ENCODE measurements at regions not wholly inside any gene's neighbourhood (a gene's known extent, or its start where the extent isn't known, plus 50 kb on each side); places are given as distances from the start of the nearest gene placed in this dataset.

DNA sequence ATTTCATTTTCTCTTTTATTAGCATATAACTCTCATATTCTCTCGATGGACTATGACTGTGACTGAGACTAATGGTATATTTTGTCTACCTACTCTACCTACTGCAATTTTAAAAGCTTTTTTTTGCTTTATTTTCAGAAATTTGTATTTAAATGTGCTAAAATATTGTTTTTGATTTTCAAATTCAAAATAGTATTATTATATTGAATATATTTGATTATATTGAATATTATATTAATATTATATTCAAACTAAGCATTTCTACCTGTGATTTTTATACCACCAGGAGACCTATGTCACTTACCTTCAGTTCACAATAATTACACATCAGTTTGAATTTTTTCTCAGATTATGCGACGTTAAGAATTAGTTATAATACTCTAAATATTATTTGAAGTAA is 700.5 kb upstream of the RGMB start:
- no peaks in the 10 kb centered on the region for H3K36me3 ChIP-seq
- no peaks in the 10 kb centered on the region for H3K27me3 ChIP-seq (ENCODE audit: low read depth)
- ATAC-seq (no peak), DNase-seq (no peak)
- TF ChIP-seq, protein P1, sequence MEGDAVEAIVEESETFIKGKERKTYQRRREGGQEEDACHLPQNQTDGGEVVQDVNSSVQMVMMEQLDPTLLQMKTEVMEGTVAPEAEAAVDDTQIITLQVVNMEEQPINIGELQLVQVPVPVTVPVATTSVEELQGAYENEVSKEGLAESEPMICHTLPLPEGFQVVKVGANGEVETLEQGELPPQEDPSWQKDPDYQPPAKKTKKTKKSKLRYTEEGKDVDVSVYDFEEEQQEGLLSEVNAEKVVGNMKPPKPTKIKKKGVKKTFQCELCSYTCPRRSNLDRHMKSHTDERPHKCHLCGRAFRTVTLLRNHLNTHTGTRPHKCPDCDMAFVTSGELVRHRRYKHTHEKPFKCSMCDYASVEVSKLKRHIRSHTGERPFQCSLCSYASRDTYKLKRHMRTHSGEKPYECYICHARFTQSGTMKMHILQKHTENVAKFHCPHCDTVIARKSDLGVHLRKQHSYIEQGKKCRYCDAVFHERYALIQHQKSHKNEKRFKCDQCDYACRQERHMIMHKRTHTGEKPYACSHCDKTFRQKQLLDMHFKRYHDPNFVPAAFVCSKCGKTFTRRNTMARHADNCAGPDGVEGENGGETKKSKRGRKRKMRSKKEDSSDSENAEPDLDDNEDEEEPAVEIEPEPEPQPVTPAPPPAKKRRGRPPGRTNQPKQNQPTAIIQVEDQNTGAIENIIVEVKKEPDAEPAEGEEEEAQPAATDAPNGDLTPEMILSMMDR (IDR thresholded peaks at IDR 0.05), result no peak
- no peak overlapping the region for H3K4me3 ChIP-seq
- H3K4me1 ChIP-seq, result no peaks in the 10 kb centered on the region
- H3K9me3 ChIP-seq, result no peaks in the 10 kb centered on the region
- intact Hi-C loops (cut with DNase I), result no loop called here
- H3K27ac ChIP-seq, result no peak overlapping the region

DNA sequence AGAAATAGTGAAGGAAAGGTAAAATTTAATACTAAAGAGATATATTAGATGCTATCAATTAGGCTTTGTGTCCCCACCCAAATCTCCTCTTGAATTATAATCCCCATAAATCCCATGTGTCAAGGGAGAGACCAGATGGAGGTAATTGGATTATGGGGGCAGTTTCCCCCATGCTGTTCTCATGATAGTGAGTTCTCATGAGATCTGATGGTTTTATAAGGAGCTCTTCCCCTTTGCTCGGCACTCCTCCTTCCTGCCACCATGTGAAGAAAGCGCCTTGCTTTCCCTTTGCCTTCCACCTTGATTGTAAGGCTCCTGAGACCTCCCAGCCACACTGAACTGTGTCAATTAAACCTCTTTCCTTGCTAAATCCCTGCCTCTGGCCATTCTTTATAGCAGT is 697.0 kb upstream of the RGMB start:
- no peak for DNase-seq
- TF ChIP-seq, protein P1 (IDR thresholded peaks at IDR 0.05), result no peak

DNA sequence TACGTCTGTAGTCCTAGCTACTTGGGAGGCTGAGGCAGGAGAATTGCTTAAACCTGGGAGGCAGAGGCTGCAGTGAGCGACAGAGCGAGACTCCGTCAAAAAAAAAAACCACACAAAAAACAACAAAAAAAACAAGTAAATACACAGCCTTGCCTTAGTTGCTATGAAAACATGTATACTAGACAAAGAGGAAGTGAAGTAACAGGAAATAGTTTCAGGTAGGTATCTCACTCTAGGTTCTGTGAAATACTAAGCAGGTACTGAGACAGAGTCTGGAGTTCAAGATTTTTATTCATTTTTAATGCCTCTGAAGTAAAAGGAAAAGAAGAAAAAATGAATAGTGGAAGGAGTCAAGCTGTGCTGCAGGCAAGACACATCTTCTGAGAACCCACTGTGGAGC is 687.9 kb upstream of the RGMB start:
- no peak for ATAC-seq
- Histone ChIP-seq H3K36me3 (no peaks in the 10 kb centered on the region), H3K9me3 (no peaks in the 10 kb centered on the region), H3K4me3 (no peak overlapping the region), H3K4me1 (no peaks in the 10 kb centered on the region), H3K27ac (no peak overlapping the region), H3K27me3 (ENCODE audit: low read depth) (no peaks in the 10 kb centered on the region)
- no peak for DNase-seq
- TF ChIP-seq, protein P1 (IDR thresholded peaks at IDR 0.05), result no peak
- intact Hi-C loops (cut with DNase I), result no loop called here

More for the DNA sequence above, 697.0 kb upstream of the RGMB start:
- Histone ChIP-seq H3K36me3 (no peaks in the 10 kb centered on the region), H3K27me3 (ENCODE audit: low read depth) (no peaks in the 10 kb centered on the region), H3K4me1 (no peaks in the 10 kb centered on the region), H3K9me3 (no peaks in the 10 kb centered on the region), H3K4me3 (no peak overlapping the region), H3K27ac (no peak overlapping the region)
- intact Hi-C loops (cut with DNase I), result no loop called here
- ATAC-seq, result no peak

DNA sequence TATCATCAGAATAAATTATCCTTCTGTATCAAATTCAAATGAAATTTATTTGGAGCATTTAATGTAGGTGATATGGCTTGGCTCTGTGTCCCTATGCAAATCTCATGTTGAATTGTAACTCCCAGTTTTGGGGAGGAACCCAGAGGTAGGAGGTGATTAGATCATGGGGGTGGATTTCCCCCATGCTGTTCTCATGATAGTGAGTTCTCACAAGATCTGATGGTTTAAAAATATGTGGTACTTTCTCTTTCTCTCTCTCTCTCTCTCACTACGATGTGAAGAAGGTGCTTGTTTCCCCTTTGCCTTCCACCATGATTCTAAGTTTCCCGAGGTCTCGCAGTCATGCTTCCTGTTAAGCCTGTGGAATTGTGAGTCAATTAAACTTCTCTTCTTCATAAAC is 678.4 kb upstream of the RGMB start:
- no peaks in the 10 kb centered on the region for H3K9me3 ChIP-seq
- intact Hi-C loops (cut with DNase I), result no loop called here

DNA sequence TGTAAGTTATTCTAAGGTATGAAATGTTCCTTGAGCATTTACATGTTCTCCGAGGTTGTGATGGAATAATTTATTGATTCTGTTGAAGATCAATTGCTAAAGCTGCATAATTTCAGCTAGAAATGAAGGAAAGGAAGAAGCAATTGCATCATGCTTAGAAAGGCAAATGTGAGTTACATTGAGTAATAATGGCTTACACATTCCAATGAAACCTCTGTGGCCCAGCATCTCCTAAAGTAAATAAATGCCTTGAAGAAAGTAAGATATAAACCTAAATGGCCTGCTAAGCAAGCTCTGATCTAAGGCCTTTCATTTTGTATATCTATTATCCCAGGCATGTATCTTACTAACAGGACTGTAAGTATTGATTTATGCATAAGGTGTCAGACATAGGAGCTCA is 677.3 kb upstream of the RGMB start:
- DNase-seq (no peak), ATAC-seq (no peak)
- H3K36me3 ChIP-seq, result no peaks in the 10 kb centered on the region
- no peaks in the 10 kb centered on the region for H3K27me3 ChIP-seq (ENCODE audit: low read depth)
- no peaks in the 10 kb centered on the region for H3K9me3 ChIP-seq
- intact Hi-C loops (cut with DNase I), result no loop called here
- H3K27ac ChIP-seq, result no peak overlapping the region
- TF ChIP-seq, protein P1 (IDR thresholded peaks at IDR 0.05), result no peak
- no peak overlapping the region for H3K4me3 ChIP-seq
- no peaks in the 10 kb centered on the region for H3K4me1 ChIP-seq

More for the DNA sequence above, 678.4 kb upstream of the RGMB start:
- Histone ChIP-seq H3K4me3 (no peak overlapping the region), H3K36me3 (no peaks in the 10 kb centered on the region), H3K4me1 (no peaks in the 10 kb centered on the region), H3K27ac (no peak overlapping the region), H3K27me3 (ENCODE audit: low read depth) (no peaks in the 10 kb centered on the region)
- DNase-seq (no peak), ATAC-seq (no peak)
- TF ChIP-seq, protein P1 (IDR thresholded peaks at IDR 0.05), result no peak

Data from lower lobe of right lung (tissue), 2 donors.